Mononuclear cell (primary cell): ENCODE measurements at regions not wholly inside any gene's neighbourhood (a gene's known extent, or its start where the extent isn't known, plus 50 kb on each side); places are given as distances from the start of the nearest gene placed in this dataset.

Experiments used
- H3K27me3 ChIP-seq: 2 replicates; pipeline ENCODE4 v1.6.0; 2011; ENCODE audit warnings: low read length, control low read depth; ENCODE audit not compliant: insufficient read depth
- H3K4me1 ChIP-seq: 2 replicates; pipeline ENCODE4 v1.5.1; 2011; ENCODE audit warnings: mild to moderate bottlenecking, low read length, control low read depth; ENCODE audit not compliant: insufficient read depth
- H3K4me3 ChIP-seq: 2 replicates; pipeline ENCODE4 v1.5.1; 2011; ENCODE audit warnings: mild to moderate bottlenecking, low read length, moderate library complexity
- H3K9me3 ChIP-seq: 2 replicates; pipeline ENCODE4 v1.5.1; 2011; ENCODE audit warnings: low read depth, mild to moderate bottlenecking, control low read depth, low read length

- Histone ChIP-seq H3K4me3 (no peak overlapping the region), H3K4me1 (peaks cover 4% of the 10 kb centered on the region), H3K27me3 (no peaks in the 10 kb centered on the region), H3K9me3 (no peaks in the 10 kb centered on the region)
Measured at GRCh38 chr1:239735111-239735510, 348.7 kb downstream of the CHRM3 start.

DNA sequence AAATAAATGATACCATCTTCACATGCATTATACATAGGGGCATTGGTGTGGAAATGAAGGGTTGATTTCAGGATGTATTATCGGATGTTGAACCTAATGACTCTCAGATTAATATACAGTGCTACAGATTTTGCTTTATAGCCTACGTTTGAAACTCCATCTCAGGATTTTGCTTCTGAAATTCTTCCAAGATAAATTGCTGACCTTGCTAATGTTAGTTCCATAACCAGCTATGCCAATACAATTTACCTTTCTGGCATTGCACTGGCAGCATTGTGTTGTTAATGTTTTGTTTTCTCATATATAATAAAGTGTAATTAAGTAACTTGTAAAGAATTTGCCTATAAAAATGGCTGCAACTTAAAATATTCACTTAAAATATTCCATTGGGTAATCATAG lies 350.1 kb downstream of the CHRM3 start:
- H3K27me3 ChIP-seq: no peaks in the 10 kb centered on the region
- no peaks in the 10 kb centered on the region for H3K9me3 ChIP-seq
- no peak overlapping the region for H3K4me3 ChIP-seq
- peaks cover 4% of the 10 kb centered on the region for H3K4me1 ChIP-seq

DNA sequence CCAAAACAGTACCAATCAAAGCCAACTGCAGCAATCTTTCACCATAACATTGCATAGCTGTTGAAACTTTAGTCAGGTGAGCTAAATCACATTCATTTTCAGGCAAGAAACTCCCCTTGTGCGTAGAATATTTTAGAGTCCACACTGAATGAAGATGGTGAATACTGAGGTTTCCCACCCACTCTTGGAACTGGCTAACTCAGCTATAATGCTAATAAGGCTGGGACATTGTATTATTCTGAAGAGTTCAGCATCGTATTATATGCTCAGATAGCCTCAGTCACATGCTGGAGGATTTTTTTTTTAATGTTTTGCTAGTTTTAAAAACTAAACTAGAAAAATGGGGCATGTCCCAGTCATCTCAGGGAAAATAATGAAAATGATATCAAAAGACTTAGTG lies 352.3 kb upstream of the FMN2 start:
- Histone ChIP-seq H3K4me1 (peaks cover 13% of the 10 kb centered on the region), H3K4me3 (no peak overlapping the region), H3K9me3 (no peaks in the 10 kb centered on the region), H3K27me3 (no peaks in the 10 kb centered on the region)

GRCh38 chr1:239739919-239740318 lies 351.8 kb upstream of the FMN2 start:
- Histone ChIP-seq H3K9me3 (no peaks in the 10 kb centered on the region), H3K4me3 (no peak overlapping the region), H3K4me1 (peaks cover 13% of the 10 kb centered on the region), H3K27me3 (no peaks in the 10 kb centered on the region)

- Histone ChIP-seq H3K4me1 (peaks cover 13% of the 10 kb centered on the region), H3K9me3 (no peaks in the 10 kb centered on the region), H3K27me3 (no peaks in the 10 kb centered on the region), H3K4me3 (no peak overlapping the region)
Measured at GRCh38 chr1:239742416-239743109, 349.1 kb upstream of the FMN2 start.

DNA sequence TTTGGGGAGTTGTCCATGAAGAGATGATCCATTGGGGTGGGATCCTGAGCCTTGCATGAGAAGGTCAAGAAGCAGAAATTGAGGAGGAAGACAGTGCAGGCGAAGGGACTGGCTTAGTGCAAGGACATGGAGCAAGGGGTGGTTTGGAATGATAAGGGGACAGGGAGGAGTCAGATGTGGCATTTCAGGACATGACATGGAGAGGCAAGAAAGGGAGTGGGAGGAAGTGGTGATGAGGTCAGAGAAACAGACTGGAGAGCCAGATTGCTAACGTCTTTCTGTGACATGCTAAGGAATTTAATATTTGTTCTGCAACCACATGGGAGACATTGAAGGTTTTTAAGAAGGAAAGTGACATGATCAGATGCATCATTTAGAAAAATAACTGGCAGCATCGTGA lies 346.8 kb upstream of the FMN2 start:
- H3K4me3 ChIP-seq: no peak overlapping the region
- H3K9me3 ChIP-seq: no peaks in the 10 kb centered on the region
- H3K4me1 ChIP-seq: peaks cover 11% of the 10 kb centered on the region
- no peaks in the 10 kb centered on the region for H3K27me3 ChIP-seq

DNA sequence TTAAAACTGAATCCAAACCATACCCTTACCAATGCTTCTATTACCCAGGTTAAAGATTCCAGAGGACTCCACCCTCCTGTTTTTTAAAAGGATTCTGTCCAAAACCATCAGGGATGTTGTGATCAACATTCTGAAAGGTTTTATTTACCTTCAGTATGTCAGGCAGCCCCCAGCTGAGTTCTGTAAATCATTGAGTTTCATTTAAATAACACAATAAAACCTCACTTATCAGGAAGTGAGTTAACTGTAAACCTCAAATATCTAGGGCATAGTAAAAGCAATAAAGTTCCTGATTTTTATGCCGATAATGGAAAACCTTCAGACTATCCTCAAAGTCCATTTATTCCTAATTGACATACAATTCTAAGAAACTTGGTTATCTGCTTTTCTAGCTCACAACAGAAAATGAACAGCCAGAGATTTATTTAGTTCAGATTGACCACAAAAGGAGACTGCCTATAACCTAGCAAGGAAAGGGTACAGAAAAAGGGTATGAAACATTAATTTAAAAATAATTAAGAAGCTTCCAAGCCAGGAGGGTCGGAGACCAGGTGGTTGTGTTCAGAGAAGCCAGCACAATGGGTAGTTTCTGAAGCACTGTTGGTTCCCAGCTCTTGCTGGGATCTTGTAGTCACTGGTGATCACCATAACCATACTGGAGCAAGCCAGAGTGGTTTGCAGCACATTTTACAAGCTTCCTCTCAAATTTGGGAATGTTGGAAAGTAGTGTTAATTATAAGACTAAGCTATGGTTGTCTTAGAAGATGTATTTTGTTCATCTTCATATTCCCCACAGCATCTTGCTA lies 336.4 kb upstream of the FMN2 start:
- Histone ChIP-seq H3K4me1 (no peaks in the 10 kb centered on the region), H3K4me3 (no peak overlapping the region), H3K27me3 (no peaks in the 10 kb centered on the region), H3K9me3 (no peaks in the 10 kb centered on the region)

GRCh38 chr1:239757716-239758115 lies 334.0 kb upstream of the FMN2 start:
- no peaks in the 10 kb centered on the region for H3K27me3 ChIP-seq
- H3K4me3 ChIP-seq: no peak overlapping the region
- no peaks in the 10 kb centered on the region for H3K4me1 ChIP-seq

DNA sequence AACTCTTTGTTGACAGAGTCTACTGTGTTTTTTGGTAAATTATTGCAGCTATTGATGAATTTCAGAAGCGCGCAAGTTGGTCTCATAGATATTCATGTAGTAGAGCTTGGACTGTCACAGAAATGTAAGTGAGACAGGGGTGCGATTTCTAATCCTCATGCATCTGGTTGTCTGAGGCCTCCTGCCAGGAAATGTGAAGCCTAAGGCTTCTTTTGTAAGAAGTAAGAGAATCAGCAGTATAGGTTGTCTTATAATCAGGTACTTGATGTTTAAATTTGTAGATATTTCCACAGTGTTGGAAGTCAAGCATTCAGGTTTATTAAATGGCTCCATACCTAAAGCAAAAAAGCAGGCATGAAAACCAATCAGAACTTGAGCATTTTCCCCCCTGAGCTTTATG lies 332.9 kb upstream of the FMN2 start:
- no peak overlapping the region for H3K4me3 ChIP-seq
- no peaks in the 10 kb centered on the region for H3K27me3 ChIP-seq
- no peaks in the 10 kb centered on the region for H3K9me3 ChIP-seq
- no peaks in the 10 kb centered on the region for H3K4me1 ChIP-seq

More at GRCh38 chr1:239757716-239758115, 334.0 kb upstream of the FMN2 start:
- H3K9me3 ChIP-seq: no peaks in the 10 kb centered on the region

DNA sequence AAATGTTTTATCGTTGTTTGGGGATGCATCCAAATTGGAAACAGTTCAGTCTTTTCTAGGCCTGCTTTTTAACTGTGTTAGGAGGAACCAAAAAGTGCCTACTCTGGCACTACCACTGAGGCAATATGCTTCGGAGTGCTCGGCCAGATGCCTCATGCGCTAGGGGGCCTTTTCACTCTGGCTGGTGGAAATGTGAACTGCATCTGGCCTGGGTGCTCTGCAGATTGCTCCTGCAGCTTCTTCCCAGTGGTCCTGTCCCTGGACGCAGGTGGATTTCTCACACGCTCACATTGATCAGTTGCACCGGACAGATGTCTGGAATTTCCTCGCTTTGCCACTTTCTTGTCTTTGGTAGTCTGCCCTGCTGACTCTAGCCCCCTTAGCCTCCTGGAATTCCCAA lies 330.2 kb upstream of the FMN2 start:
- no peak overlapping the region for H3K4me3 ChIP-seq
- H3K4me1 ChIP-seq: no peaks in the 10 kb centered on the region
- H3K9me3 ChIP-seq: no peaks in the 10 kb centered on the region
- no peaks in the 10 kb centered on the region for H3K27me3 ChIP-seq

DNA sequence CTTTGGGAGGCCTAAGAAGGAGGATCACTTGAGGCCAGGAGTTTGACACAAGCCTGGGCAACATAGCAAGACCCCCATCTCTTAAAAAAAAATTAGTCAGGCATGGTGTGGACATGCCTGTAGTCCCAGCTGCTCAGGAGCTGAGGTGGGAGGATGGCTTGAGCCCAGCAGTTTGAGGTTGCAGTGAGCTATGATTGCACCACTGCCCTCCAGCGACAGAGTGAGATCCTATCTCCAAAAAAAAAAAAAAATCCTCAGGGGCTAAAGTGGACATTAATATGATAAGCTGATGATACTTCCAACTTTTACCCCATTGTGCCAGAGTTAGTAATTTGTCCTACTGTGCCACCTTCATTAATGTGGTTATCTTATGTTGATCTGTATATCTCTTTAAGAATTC lies 327.8 kb upstream of the FMN2 start:
- Histone ChIP-seq H3K27me3 (no peaks in the 10 kb centered on the region), H3K4me3 (no peak overlapping the region), H3K9me3 (no peaks in the 10 kb centered on the region), H3K4me1 (no peaks in the 10 kb centered on the region)

DNA sequence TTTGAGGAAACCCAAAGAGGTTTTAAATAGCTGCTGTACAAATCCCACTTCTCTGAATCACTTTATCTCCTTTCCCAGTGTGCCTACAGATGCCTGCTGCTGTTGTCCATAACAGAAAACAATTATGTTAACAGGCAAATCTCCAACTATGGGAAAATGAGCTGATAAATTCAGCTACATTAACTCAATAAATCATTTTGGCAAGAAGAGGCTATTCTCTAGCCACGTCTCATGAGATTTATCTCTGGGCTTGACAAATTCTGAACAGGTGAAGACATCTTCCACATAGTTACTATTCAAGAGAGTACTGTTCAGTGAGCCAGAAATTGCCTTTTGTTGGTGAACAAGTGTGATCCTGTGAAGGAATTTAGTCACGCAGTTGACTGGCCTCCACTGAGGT lies 327.1 kb upstream of the FMN2 start:
- H3K27me3 ChIP-seq: no peaks in the 10 kb centered on the region
- no peak overlapping the region for H3K4me3 ChIP-seq
- H3K9me3 ChIP-seq: no peaks in the 10 kb centered on the region
- H3K4me1 ChIP-seq: no peaks in the 10 kb centered on the region

GRCh38 chr1:239765163-239765562 lies 326.5 kb upstream of the FMN2 start:
- H3K4me3 ChIP-seq: no peak overlapping the region
- no peaks in the 10 kb centered on the region for H3K9me3 ChIP-seq
- H3K27me3 ChIP-seq: no peaks in the 10 kb centered on the region
- H3K4me1 ChIP-seq: no peaks in the 10 kb centered on the region

DNA sequence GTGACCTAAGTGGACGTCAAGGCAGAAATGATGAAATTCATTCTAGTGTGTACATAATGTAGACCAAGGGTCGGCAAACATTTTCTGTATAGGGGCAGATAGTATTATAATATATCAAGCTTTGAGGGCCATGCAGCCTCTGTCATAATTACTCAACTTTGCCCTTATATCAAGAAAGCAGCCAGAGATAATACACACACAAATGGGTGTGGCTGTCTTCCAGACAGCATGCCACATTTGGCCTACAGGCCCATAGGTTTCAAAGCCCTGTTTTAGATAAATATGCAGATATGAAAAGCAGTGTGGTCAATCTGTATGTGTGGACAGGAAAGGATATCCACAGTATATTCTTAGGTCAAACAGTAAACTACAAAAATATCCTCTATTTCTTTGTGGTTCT lies 320.1 kb upstream of the FMN2 start:
- Histone ChIP-seq H3K4me3 (no peak overlapping the region), H3K4me1 (no peaks in the 10 kb centered on the region), H3K9me3 (no peaks in the 10 kb centered on the region), H3K27me3 (no peaks in the 10 kb centered on the region)

- Histone ChIP-seq H3K4me3 (no peak overlapping the region), H3K9me3 (no peaks in the 10 kb centered on the region), H3K4me1 (no peaks in the 10 kb centered on the region), H3K27me3 (no peaks in the 10 kb centered on the region)
Measured at GRCh38 chr1:239772446-239772845, 319.2 kb upstream of the FMN2 start.

DNA sequence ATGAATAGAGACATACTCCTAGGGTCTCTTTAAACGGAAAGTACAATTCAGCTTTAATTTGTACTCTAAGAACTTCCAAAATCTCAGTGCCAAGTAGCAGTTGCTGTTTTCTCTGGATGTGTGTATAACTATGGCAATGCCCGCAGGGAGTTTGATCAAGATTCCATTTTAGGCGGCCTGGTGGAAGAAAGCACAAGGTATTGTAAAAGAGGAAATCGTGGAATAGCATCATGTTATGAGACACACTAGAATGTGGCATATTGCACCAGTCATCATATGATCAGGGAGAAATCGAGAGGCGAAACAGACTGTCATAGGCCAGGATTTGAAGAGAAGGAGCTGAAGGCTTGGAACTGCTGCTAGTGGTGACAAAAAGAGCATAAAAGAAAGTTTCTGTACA lies 316.2 kb upstream of the FMN2 start:
- Histone ChIP-seq H3K4me1 (no peaks in the 10 kb centered on the region), H3K4me3 (no peak overlapping the region), H3K27me3 (no peaks in the 10 kb centered on the region), H3K9me3 (no peaks in the 10 kb centered on the region)
